GM23248 (cell line): ENCODE measurements at regions not wholly inside any gene's neighbourhood (a gene's known extent, or its start where the extent isn't known, plus 50 kb on each side); places are given as distances from the start of the nearest gene placed in this dataset.

Experiments used
- EZH2 ChIP-seq: fragments of 200-600 bp; sonication (generic); IDR thresholded peaks from 2 replicates; pipeline ENCODE4 v1.6.1; 2018; ENCODE audit warnings: antibody characterized with exemption, mild to moderate bottlenecking; ENCODE audit not compliant: insufficient read depth, poor library complexity, severe bottlenecking
- EZH2phosphoT487 ChIP-seq: fragments of 200-600 bp; sonication (generic); IDR thresholded peaks from 2 replicates; pipeline ENCODE4 v1.6.1; 2018; ENCODE audit warnings: antibody characterized with exemption, moderate library complexity, mild to moderate bottlenecking, low read depth; ENCODE audit not compliant: insufficient read depth

- no peak for TF ChIP-seq EZH2
- TF ChIP-seq EZH2phosphoT487, result no peak
These were observed 133.3 kb downstream of the EN1 start for GRCh38 chr2:118714118-118714517.
